HCT116 (cell line): ENCODE measurements at regions not wholly inside any gene's neighbourhood (a gene's known extent, or its start where the extent isn't known, plus 50 kb on each side); places are given as distances from the start of the nearest gene placed in this dataset.

Experiments
- ATAC-seq: fragments of 200-7000 bp; cut with Tn5 transposase; 2 replicates; pipeline ENCODE4 v1.9.1; 2020; ENCODE audit warnings: mild to moderate bottlenecking, moderate library complexity
- BruUV-seq: library from RNA; stranded (reverse); fragments of 400-500 nt; replicated peaks from 2 replicates; lab custom pipeline; 2021; lab: Mats Ljungman, UMichigan
- CTCF ChIA-PET: fragments of 300-600 bp; sonication (Branson Sonifier 250); formaldehyde crosslinking; loops from one replicate; lab custom pipeline; 2021; ENCODE audit warnings: antibody characterized with exemption; lab: Charles Lee
- POLR2A ChIA-PET: fragments of 300-600, 350-600 bp; sonication (Branson Sonifier 250); formaldehyde crosslinking; loops from one replicate; lab custom pipeline; 2021; ENCODE audit warnings: antibody characterized with exemption; lab: Charles Lee
- RAD21 ChIA-PET, 2 experiments: fragments of 300-600 bp; sonication (Branson Sonifier 250); formaldehyde crosslinking; loops; one replicate each; lab custom pipeline; 2023; ENCODE audit warnings: low total read pairs in 2 of 2; ENCODE audit not compliant: uncharacterized antibody in 2 of 2, unreplicated experiment in 2 of 2, low non-redundant PET in 1 of 2; lab: Charles Lee
- DNase-seq: peaks from one replicate; pipeline ENCODE4 v3.0.0-alpha.2; 2010; ENCODE audit warnings: low read depth, low spot score
- H2AFZ ChIP-seq: fragments of 200-600 bp; shearing (Covaris generic), sonication (generic); 2 replicates; pipeline ENCODE4 v1.6.1; 2017; ENCODE audit warnings: low read depth, mixed run types, mixed read lengths, antibody characterized with exemption, low read length; ENCODE audit not compliant: poor library complexity, severe bottlenecking
- H3K27ac ChIP-seq: 2 replicates; pipeline ENCODE4 v1.5.1; 2012; ENCODE audit warnings: low read depth, low read length
- H3K27me3 ChIP-seq: fragments of 200-600 bp; sonication (generic); 2 replicates; pipeline ENCODE4 v1.6.1; 2016; ENCODE audit warnings: mixed run types, low read length, mixed read lengths; ENCODE audit not compliant: insufficient read depth
- H3K36me3 ChIP-seq, 2 experiments: fragments of 200-500 bp in 1 of 2; fragments of 200-600 bp in 1 of 2; sonication (Bioruptor generic) in 1 of 2; sonication (generic) in 1 of 2; 2 replicates each; pipeline versions ENCODE4 v1.5.1 to v1.6.1; 2014 to 2016; ENCODE audit warnings: low read length in 2 of 2, inconsistent platforms in 1 of 2, mixed read lengths in 1 of 2, mixed run types in 1 of 2; ENCODE audit not compliant: insufficient read depth in 2 of 2, control insufficient read depth in 1 of 2
- H3K4me1 ChIP-seq, 2 experiments: fragments of 200-600 bp in 1 of 2; sonication (generic) in 1 of 2; 2 replicates each; pipeline versions ENCODE4 v1.5.1 to v1.6.1; 2012 to 2017; ENCODE audit warnings: low read length in 2 of 2, inconsistent platforms in 1 of 2, mild to moderate bottlenecking in 1 of 2, mixed read lengths in 1 of 2, mixed run types in 1 of 2, moderate library complexity in 1 of 2; ENCODE audit not compliant: insufficient read depth in 2 of 2, control insufficient read depth in 1 of 2
- H3K4me2 ChIP-seq: fragments of 200-600 bp; sonication (generic); 2 replicates; pipeline ENCODE4 v1.6.1; 2017; ENCODE audit warnings: mixed run types, low read length, mixed read lengths
- H3K4me3 ChIP-seq, 2 experiments: fragments of 200-600 bp in 1 of 2; sonication (generic) in 1 of 2; replicated peaks in 1 of 2; 2 replicates each; pipeline ENCODE4 v1.5.1; 2011 to 2016; ENCODE audit warnings: low read length in 2 of 2, control low read depth in 1 of 2, low read depth in 1 of 2, mild to moderate bottlenecking in 1 of 2, mixed read lengths in 1 of 2, mixed run types in 1 of 2
- H3K79me2 ChIP-seq: fragments of 200-600 bp; sonication (generic); 2 replicates; pipeline ENCODE4 v1.6.1; 2017; ENCODE audit warnings: mild to moderate bottlenecking, mixed run types, low read length, moderate library complexity, mixed read lengths; ENCODE audit not compliant: insufficient read depth
- H3K9ac ChIP-seq: fragments of 200-600 bp; sonication (generic); 2 replicates; pipeline ENCODE4 v1.6.1; 2016; ENCODE audit warnings: low read length, mixed read lengths
- H3K9me2 ChIP-seq: fragments of 200-600 bp; sonication (generic), shearing (Covaris generic); 2 replicates; pipeline ENCODE4 v1.6.1; 2017; ENCODE audit warnings: mixed run types, mild to moderate bottlenecking, moderate library complexity; ENCODE audit not compliant: insufficient read depth
- H3K9me3 ChIP-seq, 2 experiments: fragments of 200-500 bp in 1 of 2; fragments of 200-600 bp in 1 of 2; sonication (Bioruptor generic) in 1 of 2; sonication (generic) in 1 of 2; 2 replicates each; pipeline ENCODE4 v1.6.1; 2014 to 2017; ENCODE audit warnings: low read length in 2 of 2, mixed read lengths in 2 of 2, inconsistent platforms in 1 of 2, low read depth in 1 of 2, mild to moderate bottlenecking in 1 of 2, mixed run types in 1 of 2, moderate library complexity in 1 of 2; ENCODE audit not compliant: control insufficient read depth in 1 of 2, insufficient read depth in 1 of 2
- H4K20me1 ChIP-seq: fragments of 200-600 bp; sonication (generic), shearing (Covaris generic); 2 replicates; pipeline ENCODE4 v1.6.1; 2017; ENCODE audit warnings: mixed run types, mild to moderate bottlenecking, moderate library complexity; ENCODE audit not compliant: insufficient read depth
- ATF3 ChIP-seq: IDR thresholded peaks from 2 replicates; pipeline ENCODE4 v1.6.1; 2012
- CTCF ChIP-seq, 3 experiments: fragments of 200-600 bp in 1 of 3; sonication (generic) in 1 of 3; IDR thresholded peaks in 2 of 3; conservative IDR thresholded peaks in 1 of 3; 2 replicates each; pipeline ENCODE4 v1.5.1; 2012 to 2017; ENCODE audit warnings: low read depth in 2 of 3, low read length in 2 of 3, antibody characterized with exemption in 1 of 3, borderline replicate concordance in 1 of 3, control low read depth in 1 of 3, mild to moderate bottlenecking in 1 of 3, mixed read lengths in 1 of 3, mixed run types in 1 of 3, moderate library complexity in 1 of 3; ENCODE audit not compliant: insufficient read depth in 1 of 3
- ELF1 ChIP-seq: IDR thresholded peaks from 2 replicates; pipeline ENCODE4 v1.6.1; 2012; ENCODE audit warnings: low read depth, borderline replicate concordance
- EZH2 ChIP-seq: fragments of 200-600 bp; sonication (generic); IDR thresholded peaks from 2 replicates; pipeline ENCODE4 v1.6.1; 2017; ENCODE audit warnings: antibody characterized with exemption, mixed run types
- EZH2phosphoT487 ChIP-seq: fragments of 200-600 bp; IDR thresholded peaks from 2 replicates; pipeline ENCODE4 v1.6.1; 2018; ENCODE audit warnings: antibody characterized with exemption, borderline replicate concordance
- FOSL1 ChIP-seq: IDR thresholded peaks from 2 replicates; pipeline ENCODE4 v1.6.1; 2012; ENCODE audit warnings: low read depth
- JUND ChIP-seq: IDR thresholded peaks from 2 replicates; pipeline ENCODE4 v1.6.1; 2012
- MAX ChIP-seq: IDR thresholded peaks from 2 replicates; pipeline ENCODE4 v1.6.1; 2012
- POLR2A ChIP-seq: IDR thresholded peaks from 2 replicates; pipeline ENCODE4 v1.7.0; 2011; ENCODE audit warnings: borderline replicate concordance; ENCODE audit not compliant: insufficient read depth, insufficient read length; ENCODE audit errors: extremely low read depth
- POLR2AphosphoS5 ChIP-seq: IDR thresholded peaks from 2 replicates; pipeline ENCODE4 v1.6.1; 2011; ENCODE audit warnings: mild to moderate bottlenecking, low read depth, low read length, moderate library complexity
- REST ChIP-seq: IDR thresholded peaks from 2 replicates; pipeline ENCODE4 v1.6.1; 2012; ENCODE audit warnings: low read depth
- SIN3A ChIP-seq: IDR thresholded peaks from 2 replicates; pipeline ENCODE4 v1.6.1; 2012; ENCODE audit warnings: low read depth
- SP1 ChIP-seq: IDR thresholded peaks from 2 replicates; pipeline ENCODE4 v1.6.1; 2012; ENCODE audit warnings: low read depth
- ZBTB33 ChIP-seq: IDR thresholded peaks from 2 replicates; pipeline ENCODE4 v1.6.1; 2011; ENCODE audit warnings: mild to moderate bottlenecking, low read length, moderate library complexity; ENCODE audit not compliant: insufficient replicate concordance; ENCODE audit errors: extremely low read depth
- ZFX ChIP-seq: fragments of 450-650 bp; IDR thresholded peaks from 2 replicates; pipeline ENCODE4 v1.6.1; 2017
- intact Hi-C: fragments of 100-400 bp; cut with micrococcal nuclease; formaldehyde crosslinking; loops from 2 replicates; pipeline ENCODE4 v1.10.0; 2022

GRCh38 chr11:127895776-127896175, 691.6 kb downstream of the ETS1 start:
- POLR2A ChIA-PET = no interaction called here
- H2AFZ ChIP-seq = no peak overlapping the region
- H3K4me1 ChIP-seq = no peaks in the 10 kb centered on the region
- intact Hi-C loops = no loop called here
- peaks cover 0 to 21% of the 10 kb centered on the region in 2 experiments; a peak in 2 of 4 replicates for H3K9me3 ChIP-seq
- no peak for TF ChIP-seq ZFX
- no peak for TF ChIP-seq ATF3
- no peak for TF ChIP-seq POLR2A
- TF ChIP-seq ZBTB33 = no peak
- no peak for TF ChIP-seq MAX
- TF ChIP-seq CTCF (IDR thresholded peaks at IDR 0.05 in 2 of 3, conservative IDR thresholded peaks at IDR 0.05 in 1 of 3; ENCODE audit: borderline replicate concordance in 1 of 3, insufficient read depth in 1 of 3, low read depth in 2 of 3, low read length in 2 of 3) = no peak
- TF ChIP-seq EZH2 = no peak
- no peak for TF ChIP-seq FOSL1
- no peak for TF ChIP-seq POLR2AphosphoS5
- TF ChIP-seq EZH2phosphoT487 = no peak
- no peak for TF ChIP-seq ELF1
- TF ChIP-seq JUND = no peak
- no peak for TF ChIP-seq REST
- TF ChIP-seq SP1 = no peak
- TF ChIP-seq SIN3A = no peak
- CTCF ChIA-PET = no interaction called here
- H3K9ac ChIP-seq = no peak overlapping the region
- H4K20me1 ChIP-seq = no peaks in the 10 kb centered on the region
- RAD21 ChIA-PET = no interaction called here
- no peaks in the 10 kb centered on the region for H3K9me2 ChIP-seq
- no TSS peak for BruUV-seq
- H3K27ac ChIP-seq = no peak overlapping the region
- H3K79me2 ChIP-seq = no peaks in the 10 kb centered on the region
- H3K27me3 ChIP-seq = no peaks in the 10 kb centered on the region
- H3K4me3 ChIP-seq = no peak overlapping the region
- H3K4me2 ChIP-seq = no peak overlapping the region
- ATAC-seq (no peak), DNase-seq (no peak)
- H3K36me3 ChIP-seq = no peaks in the 10 kb centered on the region
